ENCODE measurements at regions not wholly inside any gene's neighbourhood (a gene's known extent, or its start where the extent isn't known, plus 50 kb on each side); places are given as distances from the start of the nearest gene placed in this dataset.
"Not testable (repeated sequence)": the region's sequence is repeated elsewhere in the genome, so short reads cannot be mapped to it uniquely, and the experiment has no call there.

DNA sequence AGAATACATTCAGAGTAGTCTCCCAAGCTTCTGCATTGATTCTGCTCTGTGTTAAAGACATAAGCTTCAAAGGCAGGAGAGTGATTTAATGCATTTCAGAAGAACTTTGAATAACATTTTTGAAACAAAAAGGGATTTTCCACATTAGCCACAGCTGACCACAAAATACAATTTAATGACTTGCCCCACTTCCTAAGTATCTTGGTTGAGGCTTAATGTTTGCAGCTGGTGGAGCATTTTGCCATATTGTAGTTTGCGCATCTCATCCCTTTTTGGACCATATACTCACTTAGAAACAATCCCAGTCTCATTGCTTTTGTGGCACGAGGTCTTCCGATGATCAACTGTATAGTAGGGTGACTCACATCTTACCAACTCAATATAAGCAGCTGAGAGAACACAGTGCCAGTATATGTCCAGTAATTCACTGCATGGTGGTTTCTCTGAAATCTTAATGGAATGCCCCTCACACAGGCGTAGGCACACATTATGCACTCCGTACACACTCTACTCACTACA, 455.8 kb upstream of the PTGER4 start:
- DNase-seq (ENCODE audit: low read depth), result no peak

DNA sequence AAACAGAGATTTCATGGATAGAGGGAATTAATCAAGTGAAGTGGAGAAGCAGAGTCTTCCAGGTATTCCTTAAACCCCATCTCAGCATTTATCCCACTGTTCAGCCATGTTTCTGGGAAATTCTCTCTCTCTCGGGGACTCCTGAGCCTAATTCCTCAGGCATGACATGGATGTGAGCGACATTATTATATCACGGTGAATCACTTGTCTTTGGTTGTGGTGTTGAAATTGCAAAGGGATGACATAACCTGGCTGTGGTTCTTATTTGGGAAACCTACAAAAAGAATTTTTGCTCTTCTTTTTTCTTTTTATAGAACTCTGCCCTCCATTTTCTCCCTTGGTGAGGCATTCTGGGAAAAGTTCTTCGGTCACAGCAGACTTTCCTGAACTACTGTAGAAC, 457.9 kb upstream of the PTGER4 start:
- DNase-seq (ENCODE audit: low read depth), result no peak

DNA sequence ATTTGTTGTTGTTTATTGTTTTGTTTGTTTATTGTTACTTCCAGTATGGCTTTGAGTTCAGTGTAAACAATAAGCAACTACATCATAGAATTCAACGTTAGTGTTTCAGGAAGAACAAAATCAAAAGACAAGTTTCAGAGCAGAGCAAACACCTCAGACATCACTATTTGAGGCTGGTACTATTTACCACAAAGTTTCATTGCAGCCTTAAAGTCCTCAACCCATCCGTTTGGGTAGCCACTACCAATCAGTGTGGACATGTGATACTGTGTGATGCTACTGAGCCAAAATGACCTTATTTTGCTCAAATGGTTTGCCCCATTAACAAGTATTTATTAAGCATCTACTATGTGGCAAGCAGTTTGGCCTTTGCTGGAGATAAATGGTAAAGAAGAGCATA, 458.5 kb upstream of the PTGER4 start:
- DNase-seq (ENCODE audit: low read depth), result no peak

DNA sequence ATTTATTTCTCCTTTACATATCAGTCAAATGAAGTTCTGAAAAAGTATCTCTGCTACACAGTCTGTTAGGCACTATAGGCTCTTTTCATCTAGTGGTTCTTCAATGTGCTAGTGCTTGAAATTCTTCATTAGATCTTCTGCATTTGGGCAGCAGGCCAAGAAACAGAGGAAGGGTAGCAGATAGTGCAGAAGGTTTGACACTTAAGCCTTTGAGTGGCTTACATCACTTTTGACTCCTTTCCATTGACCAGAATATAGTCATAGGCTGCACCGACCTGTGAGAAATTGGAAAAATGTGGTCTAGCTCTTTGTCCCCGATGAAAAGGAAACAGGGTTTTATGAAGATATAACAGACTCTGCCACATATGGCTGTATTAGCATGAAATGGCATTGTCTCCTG, 459.5 kb upstream of the PTGER4 start:
- DNase-seq (ENCODE audit: low read depth), result no peak

DNA sequence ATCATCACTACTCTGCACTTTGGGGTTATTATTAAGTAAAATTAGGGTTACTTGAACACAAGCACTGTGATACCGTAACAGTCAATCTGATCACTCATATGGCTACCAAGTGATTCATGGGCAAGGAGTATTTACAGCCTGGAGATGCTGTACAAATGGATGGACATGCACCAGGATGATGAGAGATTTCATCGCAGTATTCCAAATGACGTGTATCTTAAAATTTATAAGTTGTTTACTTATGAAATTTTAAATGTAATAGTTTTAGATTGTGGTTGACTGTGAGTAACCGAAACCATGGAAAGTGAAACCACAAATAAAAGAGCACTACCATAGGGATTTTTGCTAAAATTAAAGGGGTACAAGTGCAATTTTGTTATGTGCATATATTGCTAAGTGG, 462.2 kb upstream of the PTGER4 start:
- DNase-seq (ENCODE audit: low read depth), result no peak

DNA sequence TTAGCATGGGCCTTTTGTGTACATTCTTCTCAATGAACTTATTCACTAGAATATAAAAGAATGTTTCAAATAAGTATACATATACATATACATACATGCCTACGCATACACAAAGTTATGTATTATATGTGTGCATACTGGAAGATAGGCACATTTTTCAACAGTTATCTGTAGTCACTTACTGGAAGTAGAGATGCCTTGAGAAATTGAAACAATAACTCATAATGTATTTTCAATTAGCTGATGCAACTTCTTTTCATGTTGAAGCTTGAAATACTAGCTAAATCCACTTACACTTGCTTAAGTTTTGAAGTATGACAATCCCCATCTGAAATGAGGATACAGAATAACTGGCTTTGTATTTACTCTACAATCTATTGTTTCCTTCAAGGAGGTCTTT, 469.0 kb upstream of the PTGER4 start:
- no peak for DNase-seq (ENCODE audit: low read depth)

DNA sequence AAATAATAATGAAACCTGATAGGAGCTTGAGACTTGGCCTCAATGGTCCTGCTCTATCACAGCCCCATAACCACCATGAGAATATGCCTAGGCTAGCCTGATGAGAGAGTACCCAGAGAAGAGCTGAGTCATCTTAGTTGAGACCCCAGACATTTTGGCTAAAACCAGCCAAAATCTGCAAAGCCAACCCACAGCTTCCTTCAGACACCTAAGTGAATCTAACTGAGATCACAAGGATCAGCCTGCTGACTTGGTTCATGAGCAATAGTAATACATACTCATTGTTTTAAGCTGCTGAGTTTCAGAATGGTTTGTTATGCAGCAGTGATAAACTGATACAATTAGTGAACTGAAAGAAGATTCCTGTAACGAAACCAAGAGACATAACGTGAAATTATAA, 473.7 kb upstream of the PTGER4 start:
- no peak for DNase-seq (ENCODE audit: low read depth)

DNA sequence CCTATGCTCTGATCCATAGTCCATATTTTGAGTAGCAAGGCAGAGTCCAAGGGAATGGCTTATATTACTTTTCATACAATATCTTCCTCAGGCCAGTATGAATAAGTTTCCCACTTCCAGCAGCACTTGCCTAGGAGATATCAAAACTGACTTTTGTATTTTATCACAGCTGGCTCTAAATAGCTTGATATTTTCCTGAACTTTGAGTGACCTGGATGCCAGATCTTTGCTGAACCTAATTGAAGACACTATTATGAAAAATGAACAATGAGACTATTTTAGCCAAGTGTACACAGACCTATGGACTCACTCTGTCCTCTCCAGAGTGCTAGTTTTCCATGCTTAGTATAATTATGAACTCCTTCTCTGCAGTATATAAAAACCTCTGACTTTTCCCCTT, 475.6 kb upstream of the PTGER4 start:
- DNase-seq (ENCODE audit: low read depth), result no peak

DNA sequence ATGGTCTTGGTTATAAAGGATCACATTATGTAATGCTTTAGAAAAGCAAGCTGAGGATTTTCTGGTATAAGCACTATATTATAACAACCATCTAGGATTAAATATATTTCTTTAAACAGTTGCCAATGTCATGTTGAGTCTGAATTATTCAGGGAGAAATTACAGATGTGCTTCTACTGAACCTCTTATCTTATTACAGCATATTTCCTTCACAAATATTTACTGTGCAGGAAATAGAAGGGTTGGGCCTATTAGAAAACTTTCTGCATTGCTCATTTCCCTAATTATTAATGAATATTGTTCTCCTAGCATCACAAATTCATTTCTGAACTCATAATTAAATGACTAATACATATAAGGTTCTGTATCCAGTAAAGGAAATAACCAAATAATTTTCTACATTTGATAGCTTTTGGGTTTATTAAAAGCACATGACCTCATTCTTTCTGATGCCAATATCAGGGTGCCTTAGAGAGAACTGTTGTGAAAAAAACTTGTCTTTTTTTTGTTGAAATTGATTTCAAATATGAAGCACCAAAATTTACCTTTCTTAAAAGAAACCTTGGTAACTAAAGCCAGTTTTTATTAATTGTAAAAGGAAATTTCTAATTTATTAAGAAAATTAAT, 476.8 kb upstream of the PTGER4 start:
- no peak for DNase-seq (ENCODE audit: low read depth)

DNA sequence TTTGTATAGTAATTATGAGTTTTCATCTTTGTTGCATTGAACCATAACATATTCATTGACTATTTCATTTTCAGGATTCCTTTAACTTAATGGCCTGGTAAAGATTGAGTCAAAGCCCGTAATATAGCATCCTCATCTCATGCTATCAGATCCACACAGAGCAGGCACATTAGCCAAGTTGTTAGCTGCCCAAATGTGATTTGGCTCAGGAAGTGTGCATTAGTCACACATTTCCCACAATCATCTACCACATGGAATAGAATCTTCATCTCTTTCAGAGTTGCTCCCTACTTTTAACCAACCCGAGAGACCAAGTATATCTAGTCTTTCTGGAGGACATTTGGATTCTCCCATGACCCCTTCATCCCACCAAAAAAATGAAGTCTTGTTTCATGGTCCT, 481.0 kb upstream of the PTGER4 start:
- DNase-seq (ENCODE audit: low read depth), result no peak

DNA sequence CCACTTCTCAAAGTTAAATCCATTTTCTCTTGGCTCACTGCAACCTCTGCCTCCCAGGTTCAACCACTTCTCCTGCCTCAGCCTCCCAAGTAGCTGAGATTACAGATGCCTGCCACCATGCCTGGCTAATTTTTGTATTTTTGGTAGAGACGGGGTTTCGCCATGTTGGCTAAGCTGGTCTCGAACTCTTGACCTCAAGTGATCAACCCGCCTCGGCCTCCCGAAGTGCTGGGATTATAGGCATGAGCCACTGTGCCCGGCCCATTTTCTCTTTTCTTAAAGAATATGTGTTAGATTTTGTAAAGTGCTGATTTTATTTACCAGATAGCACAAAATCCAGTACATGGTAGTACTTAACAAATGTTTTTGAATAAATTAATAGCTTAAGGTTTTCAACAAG, 484.1 kb upstream of the PTGER4 start:
- not testable (repeated sequence) for DNase-seq (ENCODE audit: low read depth)

DNA sequence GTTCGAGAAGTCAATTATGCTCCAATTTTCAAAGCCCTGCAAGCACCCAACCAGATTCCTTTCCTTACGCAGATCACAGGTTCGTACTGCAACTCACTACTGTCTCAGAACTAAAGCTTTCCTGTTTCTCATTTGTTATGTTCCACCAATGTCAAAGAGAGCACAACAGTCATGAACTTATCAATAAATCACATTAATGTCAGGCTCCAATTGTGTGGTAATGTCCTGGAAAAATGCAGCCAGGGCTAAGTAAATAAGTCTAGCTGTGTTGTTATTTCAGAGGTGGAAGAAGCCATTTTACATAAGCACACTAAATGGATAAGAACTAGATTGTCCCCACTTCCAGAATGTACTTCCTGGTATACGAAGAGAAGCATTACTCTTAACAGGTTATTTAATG, 488.6 kb upstream of the PTGER4 start:
- no peak for DNase-seq (ENCODE audit: low read depth)

DNA sequence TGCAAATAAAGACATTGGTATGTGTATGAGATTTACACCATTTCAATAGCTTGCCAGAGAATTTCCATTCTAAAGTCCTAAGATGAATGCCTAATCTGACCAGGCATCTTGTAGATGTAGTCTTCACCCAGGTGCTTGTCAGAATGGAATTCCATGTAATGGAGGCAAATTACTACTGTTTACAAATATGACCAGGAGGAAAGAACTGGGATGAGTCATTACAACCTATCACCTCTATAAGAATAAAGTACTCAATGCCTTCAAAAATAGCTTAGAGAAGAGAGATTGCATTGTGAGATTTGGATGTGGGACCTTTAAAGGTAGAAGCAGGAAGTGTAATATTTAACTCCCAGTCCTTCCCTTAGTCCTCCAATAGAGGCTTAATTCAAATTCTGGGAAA, 507.0 kb upstream of the PTGER4 start:
- no peak for DNase-seq (ENCODE audit: low read depth)

DNA sequence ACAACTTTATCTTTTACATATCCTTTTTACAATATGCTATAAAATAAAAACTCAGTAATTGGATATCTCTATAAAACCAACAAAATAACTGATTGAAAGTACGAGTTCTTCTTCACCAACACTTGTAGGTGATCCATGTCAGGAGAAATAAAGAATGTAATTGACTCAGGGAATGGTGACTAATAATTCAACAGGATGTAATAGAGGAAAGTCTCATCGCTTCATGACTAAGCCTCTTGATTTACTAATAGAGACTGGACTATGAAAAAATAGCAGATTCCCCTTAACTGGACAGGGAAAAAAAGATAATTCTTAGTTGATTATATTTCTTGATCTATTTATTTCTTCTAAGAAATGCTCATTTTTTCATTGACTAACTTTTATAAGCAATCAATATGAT, 507.7 kb upstream of the PTGER4 start:
- DNase-seq (ENCODE audit: low read depth), result no peak

DNA sequence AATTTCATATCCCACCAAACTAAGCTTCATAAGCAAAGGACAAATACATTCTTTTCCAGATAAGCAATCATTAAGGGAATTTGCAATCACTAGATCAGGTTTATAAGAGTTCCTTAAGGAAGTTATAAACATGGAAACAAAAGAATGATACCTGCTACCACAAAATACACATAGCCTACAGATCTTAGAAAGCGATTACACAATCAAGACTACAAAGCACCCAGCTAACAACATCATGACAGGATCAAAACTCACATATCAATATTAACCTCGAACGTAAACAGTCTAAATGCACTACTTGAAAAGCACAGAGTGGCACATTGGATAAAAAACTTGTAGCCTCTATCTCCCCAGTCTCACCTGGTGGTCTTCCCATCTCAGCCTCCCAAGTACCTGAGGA, 512.4 kb upstream of the PTGER4 start:
- no peak for DNase-seq (ENCODE audit: low read depth)

DNA sequence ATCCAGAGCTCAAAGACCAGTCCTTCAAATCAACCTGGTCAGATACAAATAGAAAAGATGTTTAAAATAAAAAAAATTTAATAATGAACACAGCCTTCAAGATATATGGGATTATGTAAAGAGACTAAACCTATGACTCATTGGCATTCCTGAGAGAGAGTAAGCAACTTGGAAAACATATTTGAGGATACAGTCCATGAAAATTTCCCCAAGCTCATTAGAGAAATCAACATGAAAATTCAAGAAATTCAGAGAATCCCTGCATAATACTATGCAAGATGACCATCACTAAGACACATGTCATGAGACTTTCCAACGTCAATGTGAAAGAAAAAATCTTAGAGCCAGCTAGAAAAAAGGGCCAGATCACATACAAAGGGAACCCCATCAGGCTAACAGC, 512.9 kb upstream of the PTGER4 start:
- DNase-seq (ENCODE audit: low read depth), result no peak

DNA sequence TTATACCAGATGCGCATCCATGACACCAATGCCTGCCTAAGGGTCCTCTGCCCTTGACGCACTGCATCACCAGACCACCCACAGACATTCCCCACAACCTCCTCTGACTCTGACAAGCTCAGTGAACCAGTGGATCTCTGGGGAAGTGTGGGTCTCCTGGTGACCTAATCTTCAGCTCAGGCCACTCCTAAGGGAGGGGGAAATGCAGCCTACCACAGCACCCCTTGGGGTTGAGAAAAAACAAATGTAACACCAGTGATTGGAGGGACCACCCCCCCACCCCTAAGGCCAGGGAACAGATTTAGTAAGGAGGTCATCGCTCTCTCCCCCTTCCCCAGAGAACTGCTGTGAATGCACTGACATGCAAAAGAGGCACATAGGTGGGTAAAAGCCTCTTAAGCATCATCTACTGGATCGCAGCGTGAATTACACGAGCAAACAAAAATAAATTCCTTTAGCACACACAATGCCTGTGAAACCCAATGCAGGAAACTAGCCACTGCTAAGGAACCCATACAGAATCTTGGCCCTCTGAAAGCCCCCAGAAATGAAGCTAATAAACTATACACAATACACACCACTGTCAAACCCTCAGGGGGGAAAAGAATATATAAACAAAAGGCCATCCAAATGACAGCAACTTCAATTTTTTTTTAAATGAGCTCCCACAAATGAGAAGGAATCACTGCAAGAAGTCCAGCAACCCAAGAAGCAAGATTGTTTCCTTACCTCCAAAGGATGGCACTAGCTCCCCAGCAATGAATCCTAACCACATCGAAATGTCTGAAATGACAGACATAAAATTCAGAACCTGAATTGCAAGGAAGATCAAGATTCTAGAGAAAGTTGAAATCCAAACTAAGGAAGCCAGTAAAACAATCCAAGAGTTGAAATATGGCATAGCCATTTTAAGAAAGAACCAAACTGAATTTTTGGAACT, 513.7 kb upstream of the PTGER4 start:
- no peak for DNase-seq (ENCODE audit: low read depth)

DNA sequence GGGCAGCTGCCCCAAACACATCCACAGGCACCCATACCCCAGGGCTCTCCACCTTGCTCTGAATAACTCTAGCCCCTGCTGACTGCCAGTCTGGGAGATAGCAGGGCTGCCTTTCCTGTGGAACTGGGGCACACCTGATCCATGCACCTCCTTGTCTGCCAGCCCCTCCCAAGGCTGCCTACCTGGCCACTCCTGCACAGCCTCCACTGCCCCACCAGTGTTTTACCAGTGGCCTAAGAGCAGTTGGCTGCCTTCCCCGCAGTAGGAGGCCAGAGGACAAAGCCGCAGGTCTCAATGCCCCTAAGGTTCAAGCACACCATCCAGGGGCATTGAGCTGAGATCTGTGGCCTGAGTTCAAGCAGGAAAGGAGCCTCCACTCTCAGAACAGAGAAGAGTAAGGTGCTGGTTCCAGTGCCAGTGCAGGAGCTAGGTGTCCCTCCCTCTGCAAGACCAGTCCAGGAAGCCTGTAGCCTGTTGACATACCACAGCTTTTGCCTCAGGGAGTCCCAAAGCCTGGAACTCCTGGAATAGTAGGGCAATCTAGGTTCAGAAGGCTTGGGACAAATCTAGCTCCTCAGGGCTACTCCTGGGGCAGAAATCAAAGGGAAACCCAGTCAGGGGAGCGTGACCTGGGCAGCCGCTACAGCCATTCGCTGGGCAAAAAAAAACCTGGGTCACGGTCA, 514.5 kb upstream of the PTGER4 start:
- DNase-seq (ENCODE audit: low read depth), result no peak

DNA sequence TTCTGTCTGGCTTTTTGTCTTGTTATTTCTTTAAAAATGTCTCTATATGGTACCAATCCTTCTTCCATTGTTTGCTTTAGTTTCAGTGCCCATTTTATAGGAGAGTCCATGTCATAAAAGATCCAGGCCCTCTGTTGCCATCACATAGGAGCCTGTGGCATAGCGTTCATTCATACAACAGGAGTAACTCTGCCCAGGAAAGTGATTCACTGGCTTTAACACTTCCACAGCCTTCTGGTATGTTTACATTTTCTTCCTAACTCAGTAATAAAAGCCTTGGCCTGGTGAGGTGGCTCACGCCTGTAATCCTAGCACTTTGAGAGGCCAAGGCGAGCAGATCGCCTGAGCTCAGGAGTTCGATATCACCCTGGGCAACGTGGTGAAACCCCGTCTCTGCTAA, 519.3 kb upstream of the PTGER4 start:
- DNase-seq (ENCODE audit: low read depth), result no peak

DNA sequence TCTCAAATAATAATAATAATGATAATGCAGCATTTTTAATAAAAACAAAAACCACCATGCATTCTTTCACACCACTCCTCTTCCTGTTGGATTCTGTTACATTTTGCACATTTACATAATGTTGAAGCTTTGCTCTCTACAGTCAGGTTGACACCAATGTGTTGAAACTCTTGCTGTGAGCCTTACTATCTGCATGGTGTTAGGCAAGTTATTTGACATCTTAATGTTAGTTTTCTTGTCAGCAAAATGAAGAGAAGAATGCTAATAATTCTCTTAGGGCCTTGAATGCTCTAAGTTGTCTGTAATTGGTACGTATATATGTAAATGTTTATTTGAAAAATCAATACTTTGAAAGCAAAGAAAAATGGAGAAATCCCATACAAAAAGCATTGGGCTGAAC, 525.5 kb upstream of the PTGER4 start:
- no peak for DNase-seq (ENCODE audit: low read depth)

DNA sequence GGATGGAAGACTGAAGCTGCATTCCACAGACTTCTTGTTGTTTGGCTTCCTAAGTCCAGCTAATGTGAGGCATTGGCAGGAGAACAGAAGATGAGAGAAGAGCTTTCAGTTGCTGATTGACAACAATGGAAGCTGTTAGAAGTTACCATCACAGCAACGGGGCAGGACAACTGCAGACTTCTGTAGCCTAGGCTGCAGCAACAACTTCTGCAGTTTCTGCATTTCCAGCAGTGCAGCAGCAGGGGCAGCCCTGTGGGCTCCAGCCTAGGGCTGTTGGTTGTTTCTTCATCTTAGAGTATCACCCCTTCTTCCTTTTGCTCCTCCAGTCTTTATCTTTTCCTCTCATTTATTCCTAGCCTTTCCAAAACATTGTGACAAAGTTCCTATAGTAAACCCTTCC, 528.8 kb upstream of the PTGER4 start:
- no peak for DNase-seq (ENCODE audit: low read depth)

DNA sequence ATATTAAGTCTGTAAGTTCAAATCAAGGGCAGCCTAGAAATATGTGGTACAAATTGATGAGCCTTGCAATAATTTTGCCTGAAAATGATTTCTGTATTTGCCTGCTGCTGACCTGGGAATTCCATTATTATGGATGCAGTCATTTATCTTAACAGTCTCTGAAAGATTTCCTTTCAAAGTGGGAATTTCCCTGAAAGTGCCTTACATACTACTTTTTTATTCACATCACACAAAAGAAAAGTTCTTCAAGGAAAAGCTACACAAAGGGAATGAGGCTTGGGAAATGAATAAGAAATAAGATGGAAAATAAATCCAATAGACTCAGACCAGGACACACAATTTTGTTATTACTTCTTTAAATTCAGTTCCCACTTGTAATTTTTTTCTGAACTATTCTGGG, 537.8 kb upstream of the PTGER4 start:
- DNase-seq (ENCODE audit: low read depth), result no peak

DNA sequence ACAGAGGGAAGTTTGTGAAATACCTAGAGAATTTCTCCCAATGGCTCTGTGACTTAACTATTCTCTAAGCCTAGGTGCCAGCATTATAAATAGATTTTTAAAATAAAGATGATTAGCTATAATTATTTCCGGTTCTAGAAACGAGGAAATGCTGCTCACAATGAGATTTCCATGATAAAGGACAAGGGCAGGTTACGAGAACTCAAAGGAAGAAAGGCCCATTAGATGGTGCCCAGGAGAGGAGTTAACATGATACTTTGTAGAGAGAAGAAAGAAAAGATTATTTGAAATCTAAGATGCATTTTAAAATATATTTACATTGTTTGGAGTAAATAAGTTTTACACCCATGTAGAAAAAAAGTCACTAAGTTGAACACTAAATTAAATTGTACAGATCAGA, 538.3 kb upstream of the PTGER4 start:
- no peak for DNase-seq (ENCODE audit: low read depth)
